GM04503 (cell line): ENCODE measurements at regions not wholly inside any gene's neighbourhood (a gene's known extent, or its start where the extent isn't known, plus 50 kb on each side); places are given as distances from the start of the nearest gene placed in this dataset.

Source experiments
- DNase-seq: peaks from one replicate; pipeline ENCODE4 v3.0.0-alpha.2; 2012; ENCODE audit warnings: low read depth

- no peak for DNase-seq
Observed at GRCh38 chr3:154062513-154062912, 58.7 kb upstream of the ARHGEF26 start.

- DNase-seq = no peak
Observed at GRCh38 chr3:154071146-154071545, 50.0 kb upstream of the ARHGEF26 start.
